IMR-90 (cell line): ENCODE measurements at regions not wholly inside any gene's neighbourhood (a gene's known extent, or its start where the extent isn't known, plus 50 kb on each side); places are given as distances from the start of the nearest gene placed in this dataset.

Source experiments
- ATAC-seq: fragments of 200-7000 bp; cut with Tn5 transposase; 2 replicates; pipeline ENCODE4 v1.9.1; 2020; ENCODE audit warnings: low read depth, mild to moderate bottlenecking, moderate library complexity
- BruUV-seq: library from RNA; stranded (reverse); fragments of 400-500 nt; replicated peaks from 2 replicates; lab custom pipeline; 2021; lab: Mats Ljungman, UMichigan
- CTCF ChIA-PET: fragments of 300-600 bp; formaldehyde crosslinking; extraction: SDS; loops from one replicate; lab custom pipeline; 2021; ENCODE audit warnings: antibody characterized with exemption; lab: Yijun Ruan, JAX
- POLR2A ChIA-PET: fragments of 300-600 bp; sonication (Branson Sonifier 250); formaldehyde crosslinking; loops from one replicate; lab custom pipeline; 2022; ENCODE audit warnings: antibody characterized with exemption; ENCODE audit not compliant: unreplicated experiment; lab: Charles Lee
- DNase-seq: peaks from one replicate; pipeline ENCODE4 v3.0.0; 2013
- H2AFZ ChIP-seq: replicated peaks from 2 replicates; pipeline ENCODE3; 2013; ENCODE audit warnings: low read length, mild to moderate bottlenecking; ENCODE audit not compliant: poor library complexity
- H2AK5ac ChIP-seq: 2 replicates; pipeline ENCODE4 v1.6.1; 2013; ENCODE audit warnings: low read depth, low read length, inconsistent platforms
- H2AK9ac ChIP-seq: replicated peaks from 2 replicates; pipeline ENCODE3; 2013; ENCODE audit warnings: mild to moderate bottlenecking, low read depth, low read length, moderate library complexity; ENCODE audit not compliant: poor library complexity
- H2BK120ac ChIP-seq: 2 replicates; pipeline ENCODE4 v1.6.1; 2013; ENCODE audit warnings: low read depth, low read length, inconsistent platforms
- H2BK15ac ChIP-seq: 3 replicates; pipeline ENCODE4 v1.6.1; 2013; ENCODE audit warnings: low read depth, low read length, inconsistent platforms
- H2BK20ac ChIP-seq: 2 replicates; pipeline ENCODE4 v1.6.1; 2013; ENCODE audit warnings: low read depth, mild to moderate bottlenecking, inconsistent platforms, low read length, moderate library complexity
- H2BK5ac ChIP-seq: 2 replicates; pipeline ENCODE4 v1.6.1; 2013; ENCODE audit warnings: mild to moderate bottlenecking, low read depth, low read length, inconsistent platforms; ENCODE audit not compliant: poor library complexity, severe bottlenecking
- H3K14ac ChIP-seq: replicated peaks from 2 replicates; pipeline ENCODE4 v1.6.1; 2013; ENCODE audit warnings: low read depth, low read length, inconsistent platforms
- H3K18ac ChIP-seq: 2 replicates; pipeline ENCODE4 v1.6.1; 2013; ENCODE audit warnings: low read depth, low read length, control low read depth
- H3K23ac ChIP-seq: 2 replicates; pipeline ENCODE4 v1.6.1; 2013; ENCODE audit warnings: low read depth, low read length, inconsistent platforms
- H3K27ac ChIP-seq: 2 replicates; pipeline ENCODE4 v1.5.1; 2013; ENCODE audit warnings: mild to moderate bottlenecking, control low read depth, low read length; ENCODE audit not compliant: insufficient read depth
- H3K27me3 ChIP-seq: 2 replicates; pipeline ENCODE4 v1.6.1; 2013; ENCODE audit warnings: low read length; ENCODE audit not compliant: control insufficient read depth, insufficient read depth
- H3K36me3 ChIP-seq: 2 replicates; pipeline ENCODE4 v1.6.1; 2013; ENCODE audit warnings: low read length, mixed read lengths; ENCODE audit not compliant: control insufficient read depth, insufficient read depth
- H3K4ac ChIP-seq: 2 replicates; pipeline ENCODE4 v1.6.1; 2013; ENCODE audit warnings: low read depth, low read length, inconsistent platforms
- H3K4me1 ChIP-seq: 2 replicates; pipeline ENCODE4 v1.6.1; 2013; ENCODE audit warnings: low read length, mixed read lengths; ENCODE audit not compliant: control insufficient read depth, insufficient read depth
- H3K4me2 ChIP-seq: 2 replicates; pipeline ENCODE4 v1.6.1; 2013; ENCODE audit warnings: low read depth, mild to moderate bottlenecking, control low read depth, low read length, moderate library complexity
- H3K4me3 ChIP-seq: 2 replicates; pipeline ENCODE4 v1.5.1; 2013; ENCODE audit warnings: low read depth, mild to moderate bottlenecking, control low read depth, low read length, moderate library complexity; ENCODE audit not compliant: insufficient read depth
- H3K56ac ChIP-seq: 2 replicates; pipeline ENCODE4 v1.6.1; 2013; ENCODE audit warnings: low read length, inconsistent platforms; ENCODE audit not compliant: insufficient read depth; ENCODE audit errors: extremely low read depth
- H3K79me1 ChIP-seq, 2 experiments: 2 replicates each; pipeline ENCODE4 v1.6.1; 2013; ENCODE audit warnings: low read length in 2 of 2, inconsistent platforms in 1 of 2, low read depth in 1 of 2
- H3K9ac ChIP-seq: 2 replicates; pipeline ENCODE4 v1.6.1; 2013; ENCODE audit warnings: low read depth, low read length, control low read depth
- H3K9me1 ChIP-seq: 2 replicates; pipeline ENCODE4 v1.6.1; 2013; ENCODE audit warnings: low read length, inconsistent platforms; ENCODE audit not compliant: insufficient read depth
- H3K9me3 ChIP-seq: 2 replicates; pipeline ENCODE4 v1.6.1; 2013; ENCODE audit warnings: low read length; ENCODE audit not compliant: control insufficient read depth, insufficient read depth
- H4K20me1 ChIP-seq: 2 replicates; pipeline ENCODE4 v1.6.1; 2013; ENCODE audit warnings: low read length, inconsistent platforms; ENCODE audit not compliant: insufficient read depth
- H4K5ac ChIP-seq: 2 replicates; pipeline ENCODE4 v1.6.1; 2013; ENCODE audit warnings: mild to moderate bottlenecking, low read depth, low read length, control low read depth
- H4K8ac ChIP-seq, 2 experiments: 2 replicates each; pipeline ENCODE4 v1.6.1; 2013; ENCODE audit warnings: low read depth in 2 of 2, low read length in 2 of 2, control low read depth in 1 of 2, inconsistent platforms in 1 of 2
- H4K91ac ChIP-seq: 2 replicates; pipeline ENCODE4 v1.6.1; 2013; ENCODE audit warnings: low read depth, low read length, inconsistent platforms; ENCODE audit not compliant: insufficient read depth
- BHLHE40 ChIP-seq: fragments of 150-350 bp; IDR thresholded peaks from 2 replicates; pipeline ENCODE4 v1.6.1; 2016; ENCODE audit warnings: mild to moderate bottlenecking, low read depth, low read length
- CEBPB ChIP-seq: IDR thresholded peaks from 2 replicates; pipeline ENCODE4 v1.6.1; 2012; ENCODE audit warnings: low read depth, low read length, improper control_type of control experiment
- CHD1 ChIP-seq: IDR thresholded peaks from 2 replicates; pipeline ENCODE4 v1.6.1; 2012; ENCODE audit warnings: low read depth, low read length, improper control_type of control experiment
- FOS ChIP-seq: fragments of 150-350 bp; IDR thresholded peaks from 2 replicates; pipeline ENCODE4 v1.6.1; 2016; ENCODE audit warnings: low read depth, low read length
- MAFK ChIP-seq: IDR thresholded peaks from 2 replicates; pipeline ENCODE4 v1.6.1; 2012; ENCODE audit warnings: low read depth, low read length, improper control_type of control experiment
- MAZ ChIP-seq: IDR thresholded peaks from 2 replicates; pipeline ENCODE4 v1.6.1; 2012; ENCODE audit warnings: low read depth, mild to moderate bottlenecking, low read length, improper control_type of control experiment, moderate library complexity, borderline replicate concordance
- MXI1 ChIP-seq: IDR thresholded peaks from 2 replicates; pipeline ENCODE4 v1.6.1; 2012; ENCODE audit warnings: low read depth, mild to moderate bottlenecking, low read length, moderate library complexity, borderline replicate concordance
- NFE2L2 ChIP-seq: fragments of 150-350 bp; IDR thresholded peaks from 2 replicates; pipeline ENCODE4 v1.6.1; 2016; ENCODE audit warnings: low read depth, mild to moderate bottlenecking, low read length
- POLR2A ChIP-seq: IDR thresholded peaks from 2 replicates; pipeline ENCODE4 v1.6.1; 2012; ENCODE audit warnings: mild to moderate bottlenecking, low read depth, low read length
- RAD21 ChIP-seq: IDR thresholded peaks from 2 replicates; pipeline ENCODE4 v1.6.1; 2012; ENCODE audit warnings: low read length, improper control_type of control experiment
- RCOR1 ChIP-seq: IDR thresholded peaks from 2 replicates; pipeline ENCODE4 v1.6.1; 2012; ENCODE audit warnings: mild to moderate bottlenecking, low read length, improper control_type of control experiment; ENCODE audit not compliant: insufficient replicate concordance
- RFX5 ChIP-seq: IDR thresholded peaks from 2 replicates; pipeline ENCODE4 v1.8.0; 2012; ENCODE audit warnings: low read depth, mild to moderate bottlenecking, low read length, moderate library complexity
- SMC3 ChIP-seq: fragments of 150-350 bp; IDR thresholded peaks from 2 replicates; pipeline ENCODE4 v1.6.1; 2016; ENCODE audit warnings: low read depth, mild to moderate bottlenecking, antibody characterized with exemption, low read length, moderate library complexity
- WGBS, 2 experiments: methylation state at CpG; one replicate each; pipeline versions ENCODE4 v1.1.5 to v1.1.7; 2013; ENCODE audit warnings: missing lambda C conversion rate in 2 of 2; ENCODE audit not compliant: insufficient read length in 1 of 2; ENCODE audit errors: extremely low coverage in 2 of 2; 5-methylcytosine and 5-hydroxymethylcytosine counted together
- dilution Hi-C: fragments of 300-500 bp; cut with HindIII; formaldehyde crosslinking; loops from one replicate; pipeline ENCODE4 v1.14.3; 2018; ENCODE audit warnings: low sequenced_read_pairs; ENCODE audit not compliant: unreplicated experiment
- in situ Hi-C: fragments of 300-500 bp; cut with MboI; formaldehyde crosslinking; loops from 3 replicates; pipeline ENCODE4 v1.14.3; 2019; ENCODE audit warnings: low sequenced_read_pairs, inconsistent platforms, mixed read lengths
- intact Hi-C: fragments of 100-400 bp; cut with micrococcal nuclease; formaldehyde crosslinking; loops from 2 replicates; pipeline ENCODE4 v1.10.0; 2022
- TF ChIP-seq, protein P1 (sequence below): conservative IDR thresholded peaks from 2 replicates; pipeline ENCODE4 v1.5.1; 2012; ENCODE audit warnings: mild to moderate bottlenecking, low read depth, low read length, improper control_type of control experiment
- TF ChIP-seq, protein P2 (sequence below): fragments of 150-350 bp; IDR thresholded peaks from 2 replicates; pipeline ENCODE4 v1.6.1; 2016; ENCODE audit warnings: low read depth, mild to moderate bottlenecking, low read length, moderate library complexity, borderline replicate concordance
- TF ChIP-seq, protein P3 (sequence below): fragments of 150-350 bp; IDR thresholded peaks from 2 replicates; pipeline ENCODE4 v1.6.1; 2017; ENCODE audit warnings: mild to moderate bottlenecking, antibody characterized with exemption, low read length, low read depth

DNA sequence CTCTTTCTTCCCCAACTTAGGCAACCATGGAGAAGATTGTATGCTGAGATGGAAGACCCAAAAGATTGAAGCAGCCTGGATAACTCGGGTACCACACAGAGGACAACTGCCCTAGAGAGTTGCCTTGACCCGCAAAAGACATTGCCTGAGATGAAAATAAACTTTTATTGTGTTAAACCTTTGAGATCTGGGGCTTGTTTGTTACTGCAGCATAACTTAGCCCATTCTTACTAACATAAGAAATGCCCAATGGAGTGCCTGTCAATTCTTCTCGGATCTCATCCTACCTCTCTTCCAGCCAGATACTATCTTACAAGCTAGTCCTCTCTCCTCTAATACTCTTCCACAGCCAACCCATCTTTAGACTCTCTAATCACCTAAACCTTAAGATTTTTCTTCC lies 76.8 kb downstream of the GCNT4 start:
- H4K91ac ChIP-seq = no peak overlapping the region
- H3K79me1 ChIP-seq = no peaks in the 10 kb centered on the region
- H2BK120ac ChIP-seq = no peak overlapping the region
- H2AK9ac ChIP-seq = no peak overlapping the region
- no peaks in the 10 kb centered on the region for H3K36me3 ChIP-seq
- H3K4me3 ChIP-seq = no peak overlapping the region
- H2BK20ac ChIP-seq = no peak overlapping the region
- no peak overlapping the region for H3K56ac ChIP-seq
- no peaks in the 10 kb centered on the region for H3K4me1 ChIP-seq
- DNase-seq (no peak), ATAC-seq (no peak)
- TF ChIP-seq, protein P1, sequence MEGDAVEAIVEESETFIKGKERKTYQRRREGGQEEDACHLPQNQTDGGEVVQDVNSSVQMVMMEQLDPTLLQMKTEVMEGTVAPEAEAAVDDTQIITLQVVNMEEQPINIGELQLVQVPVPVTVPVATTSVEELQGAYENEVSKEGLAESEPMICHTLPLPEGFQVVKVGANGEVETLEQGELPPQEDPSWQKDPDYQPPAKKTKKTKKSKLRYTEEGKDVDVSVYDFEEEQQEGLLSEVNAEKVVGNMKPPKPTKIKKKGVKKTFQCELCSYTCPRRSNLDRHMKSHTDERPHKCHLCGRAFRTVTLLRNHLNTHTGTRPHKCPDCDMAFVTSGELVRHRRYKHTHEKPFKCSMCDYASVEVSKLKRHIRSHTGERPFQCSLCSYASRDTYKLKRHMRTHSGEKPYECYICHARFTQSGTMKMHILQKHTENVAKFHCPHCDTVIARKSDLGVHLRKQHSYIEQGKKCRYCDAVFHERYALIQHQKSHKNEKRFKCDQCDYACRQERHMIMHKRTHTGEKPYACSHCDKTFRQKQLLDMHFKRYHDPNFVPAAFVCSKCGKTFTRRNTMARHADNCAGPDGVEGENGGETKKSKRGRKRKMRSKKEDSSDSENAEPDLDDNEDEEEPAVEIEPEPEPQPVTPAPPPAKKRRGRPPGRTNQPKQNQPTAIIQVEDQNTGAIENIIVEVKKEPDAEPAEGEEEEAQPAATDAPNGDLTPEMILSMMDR = no peak
- TF ChIP-seq NFE2L2 (no peak), POLR2A (no peak), CHD1 (no peak), RCOR1 (no peak), BHLHE40 (no peak), CEBPB (no peak), FOS (no peak), MAFK (no peak), RAD21 (no peak), MAZ (no peak), MXI1 (no peak), RFX5 (no peak), SMC3 (no peak)
- TF ChIP-seq, protein P2, sequence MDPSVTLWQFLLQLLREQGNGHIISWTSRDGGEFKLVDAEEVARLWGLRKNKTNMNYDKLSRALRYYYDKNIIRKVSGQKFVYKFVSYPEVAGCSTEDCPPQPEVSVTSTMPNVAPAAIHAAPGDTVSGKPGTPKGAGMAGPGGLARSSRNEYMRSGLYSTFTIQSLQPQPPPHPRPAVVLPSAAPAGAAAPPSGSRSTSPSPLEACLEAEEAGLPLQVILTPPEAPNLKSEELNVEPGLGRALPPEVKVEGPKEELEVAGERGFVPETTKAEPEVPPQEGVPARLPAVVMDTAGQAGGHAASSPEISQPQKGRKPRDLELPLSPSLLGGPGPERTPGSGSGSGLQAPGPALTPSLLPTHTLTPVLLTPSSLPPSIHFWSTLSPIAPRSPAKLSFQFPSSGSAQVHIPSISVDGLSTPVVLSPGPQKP = no peak
- TF ChIP-seq, protein P3, sequence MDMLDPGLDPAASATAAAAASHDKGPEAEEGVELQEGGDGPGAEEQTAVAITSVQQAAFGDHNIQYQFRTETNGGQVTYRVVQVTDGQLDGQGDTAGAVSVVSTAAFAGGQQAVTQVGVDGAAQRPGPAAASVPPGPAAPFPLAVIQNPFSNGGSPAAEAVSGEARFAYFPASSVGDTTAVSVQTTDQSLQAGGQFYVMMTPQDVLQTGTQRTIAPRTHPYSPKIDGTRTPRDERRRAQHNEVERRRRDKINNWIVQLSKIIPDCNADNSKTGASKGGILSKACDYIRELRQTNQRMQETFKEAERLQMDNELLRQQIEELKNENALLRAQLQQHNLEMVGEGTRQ = no peak
- no peak overlapping the region for H3K14ac ChIP-seq
- H4K8ac ChIP-seq = no peak overlapping the region
- H3K27ac ChIP-seq = no peak overlapping the region
- no peak overlapping the region for H3K9ac ChIP-seq
- ChIA-PET POLR2A (no interaction called here), CTCF (no interaction called here)
- H3K27me3 ChIP-seq = no peaks in the 10 kb centered on the region
- 50% methylated on average over 1 of the region's 3 CpGs; no CpG with 5 or more reads in 1 of the 2 experiments for WGBS, 2 experiments
- no peak overlapping the region for H2AK5ac ChIP-seq
- no peak overlapping the region for H2AFZ ChIP-seq
- H3K4ac ChIP-seq = no peak overlapping the region
- no peak overlapping the region for H3K18ac ChIP-seq
- H3K23ac ChIP-seq = no peak overlapping the region
- BruUV-seq = no TSS peak
- intact Hi-C loops = no loop called here
- no peaks in the 10 kb centered on the region for H4K20me1 ChIP-seq
- no peak overlapping the region for H4K5ac ChIP-seq
- in situ Hi-C loops = no loop called here
- H3K4me2 ChIP-seq = no peak overlapping the region
- no peak overlapping the region for H2BK5ac ChIP-seq
- dilution Hi-C loops = no loop called here
- no peak overlapping the region for H2BK15ac ChIP-seq
- H3K9me1 ChIP-seq = no peaks in the 10 kb centered on the region
- H3K9me3 ChIP-seq = peaks cover 3% of the 10 kb centered on the region
